SK-N-SH (cell line): ENCODE measurements at regions not wholly inside any gene's neighbourhood (a gene's known extent, or its start where the extent isn't known, plus 50 kb on each side); places are given as distances from the start of the nearest gene placed in this dataset.
"Not testable (repeated sequence)": the region's sequence is repeated elsewhere in the genome, so short reads cannot be mapped to it uniquely, and the experiment has no call there.

Source experiments
- CTCF ChIA-PET: fragments of 300-600, 350-600 bp; formaldehyde crosslinking; extraction: SDS; loops from one replicate; lab custom pipeline; 2021; lab: Yijun Ruan, JAX
- POLR2A ChIA-PET: fragments of 350-600 bp; sonication (Branson Sonifier 250); formaldehyde crosslinking; extraction: SDS; loops from one replicate; lab custom pipeline; 2020; ENCODE audit warnings: antibody characterized with exemption, inconsistent platforms; lab: Yijun Ruan, JAX
- DNase-seq: peaks from one replicate; pipeline ENCODE4 v3.0.0; 2012
- H2AFZ ChIP-seq: fragments of 200-600 bp; sonication (generic); 2 replicates; pipeline ENCODE4 v1.8.1; 2016; ENCODE audit warnings: antibody characterized with exemption, mild to moderate bottlenecking, low read depth
- H3F3A ChIP-seq: fragments of 200-600 bp; sonication (generic); replicated peaks from 2 replicates; pipeline ENCODE3; 2016; ENCODE audit warnings: antibody characterized with exemption, mild to moderate bottlenecking; ENCODE audit not compliant: insufficient read depth
- H3K27ac ChIP-seq, 2 experiments: fragments of 200-500 bp in 1 of 2; fragments of 200-600 bp in 1 of 2; sonication (Bioruptor generic) in 1 of 2; sonication (generic), shearing (Covaris generic) in 1 of 2; 2 replicates each; pipeline versions ENCODE4 v1.5.1 to v1.6.1; 2014 to 2016; ENCODE audit warnings: low read depth in 2 of 2, inconsistent platforms in 1 of 2, low read length in 1 of 2, mild to moderate bottlenecking in 1 of 2, mixed read lengths in 1 of 2
- H3K27me3 ChIP-seq: fragments of 200-600 bp; sonication (generic), shearing (Covaris generic); 2 replicates; pipeline ENCODE4 v1.6.1; 2016; ENCODE audit warnings: mixed run types; ENCODE audit not compliant: insufficient read depth
- H3K36me3 ChIP-seq, 2 experiments: fragments of 200-500 bp in 1 of 2; fragments of 200-600 bp in 1 of 2; sonication (Bioruptor generic) in 1 of 2; sonication (generic) in 1 of 2; replicated peaks in 1 of 2; 2 replicates each; pipeline versions ENCODE3 to v1.5.1; 2014 to 2016; ENCODE audit warnings: low read length in 1 of 2, mild to moderate bottlenecking in 1 of 2; ENCODE audit not compliant: insufficient read depth in 2 of 2, control insufficient read depth in 1 of 2
- H3K4me1 ChIP-seq, 2 experiments: fragments of 200-500 bp in 1 of 2; fragments of 200-600 bp in 1 of 2; sonication (Bioruptor generic) in 1 of 2; sonication (generic), shearing (Covaris generic) in 1 of 2; 2 replicates each; pipeline versions ENCODE4 v1.5.1 to v1.6.1; 2014 to 2016; ENCODE audit warnings: low read depth in 1 of 2, low read length in 1 of 2, mixed run types in 1 of 2; ENCODE audit not compliant: insufficient read depth in 2 of 2, control insufficient read depth in 1 of 2
- H3K4me2 ChIP-seq: fragments of 200-600 bp; sonication (generic), shearing (Covaris generic); 2 replicates; pipeline ENCODE4 v1.6.1; 2017; ENCODE audit warnings: mixed run types
- H3K4me3 ChIP-seq, 2 experiments: fragments of 200-500 bp in 1 of 2; fragments of 200-600 bp in 1 of 2; sonication (Bioruptor generic) in 1 of 2; sonication (generic), shearing (Covaris generic) in 1 of 2; 2 replicates each; pipeline versions ENCODE4 v1.5.1 to v1.8.1; 2014 to 2016; ENCODE audit warnings: low read depth in 2 of 2, inconsistent platforms in 1 of 2, low read length in 1 of 2, mild to moderate bottlenecking in 1 of 2, mixed read lengths in 1 of 2, moderate library complexity in 1 of 2
- H3K79me2 ChIP-seq: fragments of 200-600 bp; sonication (generic); 2 replicates; pipeline ENCODE4 v1.8.1; 2017; ENCODE audit warnings: mild to moderate bottlenecking; ENCODE audit not compliant: insufficient read depth
- H3K9ac ChIP-seq: fragments of 200-600 bp; sonication (generic); 2 replicates; pipeline ENCODE4 v1.6.1; 2017; ENCODE audit warnings: mixed run types
- H3K9me2 ChIP-seq: fragments of 200-600 bp; sonication (generic); 2 replicates; pipeline ENCODE4 v1.6.1; 2017; ENCODE audit warnings: mixed run types
- H3K9me3 ChIP-seq: fragments of 200-600 bp; sonication (generic); 2 replicates; pipeline ENCODE4 v1.6.1; 2017; ENCODE audit warnings: mixed run types, mild to moderate bottlenecking, moderate library complexity
- H4K20me1 ChIP-seq: fragments of 200-600 bp; sonication (generic); 2 replicates; pipeline ENCODE4 v1.6.1; 2017; ENCODE audit warnings: mild to moderate bottlenecking, mixed run types; ENCODE audit not compliant: insufficient read depth
- ELF1 ChIP-seq: IDR thresholded peaks from 2 replicates; pipeline ENCODE4 v1.4.0; 2012
- EP300 ChIP-seq, 2 experiments: IDR thresholded peaks; 2 replicates each; pipeline versions ENCODE4 v1.4.0 to v1.6.1; 2012; ENCODE audit warnings: borderline replicate concordance in 1 of 2, low read depth in 1 of 2, low read length in 1 of 2
- FOSL2 ChIP-seq: IDR thresholded peaks from 2 replicates; pipeline ENCODE4 v1.4.0; 2012; ENCODE audit warnings: low read depth, mild to moderate bottlenecking, moderate library complexity, borderline replicate concordance
- FOXM1 ChIP-seq: IDR thresholded peaks from 2 replicates; pipeline ENCODE4 v1.4.0; 2012; ENCODE audit warnings: low read depth, mild to moderate bottlenecking
- JUND ChIP-seq: IDR thresholded peaks from 2 replicates; pipeline ENCODE4 v1.4.0; 2012
- MEF2A ChIP-seq: IDR thresholded peaks from 2 replicates; pipeline ENCODE4 v1.4.0; 2012; ENCODE audit warnings: low read depth, borderline replicate concordance
- MXI1 ChIP-seq: IDR thresholded peaks from 2 replicates; pipeline ENCODE4 v1.6.1; 2012; ENCODE audit warnings: mild to moderate bottlenecking, low read depth, low read length, improper control_type of control experiment
- NFIC ChIP-seq: IDR thresholded peaks from 2 replicates; pipeline ENCODE4 v1.4.0; 2012; ENCODE audit warnings: borderline replicate concordance
- PBX3 ChIP-seq: IDR thresholded peaks from 2 replicates; pipeline ENCODE4; 2012
- RAD21 ChIP-seq: IDR thresholded peaks from 2 replicates; pipeline ENCODE4 v1.6.1; 2012; ENCODE audit warnings: mild to moderate bottlenecking, low read length
- RCOR1 ChIP-seq: fragments of 150-350 bp; IDR thresholded peaks from 2 replicates; pipeline ENCODE4 v1.6.1; 2017; ENCODE audit warnings: antibody characterized with exemption, low read length
- RFX5 ChIP-seq: IDR thresholded peaks from 2 replicates; pipeline ENCODE4 v1.6.1; 2012; ENCODE audit warnings: mild to moderate bottlenecking, improper control_type of control experiment, low read length
- RXRA ChIP-seq: IDR thresholded peaks from 2 replicates; pipeline ENCODE4 v1.4.0; 2012; ENCODE audit warnings: low read depth, mild to moderate bottlenecking, borderline replicate concordance
- SIN3A ChIP-seq: IDR thresholded peaks from 2 replicates; pipeline ENCODE4 v1.6.1; 2012; ENCODE audit warnings: low read depth, mild to moderate bottlenecking, low read length, moderate library complexity, borderline replicate concordance
- TCF12 ChIP-seq: IDR thresholded peaks from 2 replicates; pipeline ENCODE4 v1.4.0; 2012
- TEAD4 ChIP-seq: IDR thresholded peaks from 2 replicates; pipeline ENCODE4 v1.4.0; 2012; ENCODE audit warnings: mild to moderate bottlenecking, borderline replicate concordance; ENCODE audit not compliant: insufficient read depth
- YY1 ChIP-seq: IDR thresholded peaks from 2 replicates; pipeline ENCODE4 v1.4.0; 2012; ENCODE audit warnings: low read depth, mild to moderate bottlenecking
- WGBS: methylation state at CpG from one replicate; pipeline ENCODE4 v1.1.6; 2017; ENCODE audit warnings: low lambda C conversion rate; 5-methylcytosine and 5-hydroxymethylcytosine counted together
- TF ChIP-seq, protein P1 (sequence below): IDR thresholded peaks from 2 replicates; pipeline ENCODE4 v1.4.0; 2012; ENCODE audit warnings: low read depth
- TF ChIP-seq, protein P2 (sequence below): IDR thresholded peaks from 2 replicates; pipeline ENCODE4 v1.4.0; 2012; ENCODE audit warnings: low read depth, borderline replicate concordance

DNA sequence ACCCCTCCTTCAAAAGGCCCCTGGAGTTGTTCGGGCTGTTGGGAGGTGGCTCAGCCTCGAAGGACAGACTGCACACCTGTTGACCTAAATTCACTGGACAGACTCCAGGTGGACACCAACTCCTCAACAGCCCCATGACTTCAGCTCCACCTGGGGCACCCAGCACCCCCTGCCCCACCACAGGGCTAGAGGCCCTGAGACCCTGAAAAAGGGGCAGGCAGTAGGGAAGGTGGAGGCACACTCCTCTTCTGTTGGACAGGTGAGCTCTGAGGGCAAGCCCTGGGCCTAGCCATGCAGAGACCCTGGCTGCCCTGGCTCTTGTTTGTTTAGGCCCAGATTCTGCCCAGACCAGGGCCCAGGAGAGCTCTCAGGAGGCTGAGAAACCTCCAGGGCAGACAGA is 409.7 kb upstream of the CAMK1G start:
- DNase-seq, H3K79me2 ChIP-seq, H3F3A ChIP-seq, H3K27me3 ChIP-seq, H3K9me2 ChIP-seq, H3K4me2 ChIP-seq, H2AFZ ChIP-seq, H3K36me3 ChIP-seq, H4K20me1 ChIP-seq, H3K4me3 ChIP-seq, H3K9me3 ChIP-seq, POLR2A ChIA-PET, H3K9ac ChIP-seq, H3K27ac ChIP-seq, H3K4me1 ChIP-seq: not testable (repeated sequence)
- CTCF ChIA-PET: interaction anchor here (1.4 kb wide), 1 partner anchor 75 kb away, joined by 3 read pairs; no protein-coding TSS in a partner anchor
- WGBS: no CpG with 5 or more reads among the region's 2 CpGs

DNA sequence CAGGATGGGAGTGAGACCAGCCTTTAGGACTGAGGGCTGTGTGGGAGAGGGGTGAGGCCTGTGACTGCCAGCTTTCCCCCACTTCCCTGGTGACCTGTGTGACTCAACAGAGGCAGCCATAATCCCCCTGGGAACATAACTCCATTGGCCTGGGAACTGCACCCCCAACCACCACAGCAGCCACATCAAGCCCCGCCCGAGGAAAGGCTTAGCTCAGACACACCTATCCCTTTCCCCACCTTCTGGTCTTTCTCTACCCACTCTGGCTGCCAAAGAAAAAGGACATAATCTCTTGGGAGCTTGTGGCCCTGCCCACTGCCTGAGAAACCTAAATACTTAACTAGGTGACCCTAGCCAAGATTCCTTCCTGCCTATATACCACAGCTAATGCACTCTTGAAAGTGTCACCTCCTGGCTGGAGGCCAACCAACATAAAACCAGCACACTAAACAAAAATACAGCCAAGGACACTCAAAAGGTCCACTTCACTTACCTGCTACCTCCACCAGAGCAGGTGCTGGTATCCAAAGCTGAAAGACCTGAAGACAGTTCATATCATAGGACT is 406.6 kb upstream of the CAMK1G start:
- H3K79me2 ChIP-seq: no peaks in the 10 kb centered on the region; the same call in 1 of the 2 replicates
- no peaks in the 10 kb centered on the region for H3K36me3 ChIP-seq
- TF ChIP-seq EP300 (IDR thresholded peaks at IDR 0.05; ENCODE audit: borderline replicate concordance in 1 of 2, low read depth in 1 of 2, low read length in 1 of 2) (no peak), YY1 (no peak), RFX5 (no peak), NFIC (no peak), TEAD4 (no peak), PBX3 (no peak), RCOR1 (no peak), JUND (no peak)
- TF ChIP-seq, protein P1, sequence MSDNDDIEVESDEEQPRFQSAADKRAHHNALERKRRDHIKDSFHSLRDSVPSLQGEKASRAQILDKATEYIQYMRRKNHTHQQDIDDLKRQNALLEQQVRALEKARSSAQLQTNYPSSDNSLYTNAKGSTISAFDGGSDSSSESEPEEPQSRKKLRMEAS: no peak
- TF ChIP-seq, protein P2, sequence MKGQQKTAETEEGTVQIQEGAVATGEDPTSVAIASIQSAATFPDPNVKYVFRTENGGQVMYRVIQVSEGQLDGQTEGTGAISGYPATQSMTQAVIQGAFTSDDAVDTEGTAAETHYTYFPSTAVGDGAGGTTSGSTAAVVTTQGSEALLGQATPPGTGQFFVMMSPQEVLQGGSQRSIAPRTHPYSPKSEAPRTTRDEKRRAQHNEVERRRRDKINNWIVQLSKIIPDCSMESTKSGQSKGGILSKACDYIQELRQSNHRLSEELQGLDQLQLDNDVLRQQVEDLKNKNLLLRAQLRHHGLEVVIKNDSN: no peak
- no peak overlapping the region for H3K9ac ChIP-seq
- H2AFZ ChIP-seq: no peak overlapping the region
- no peaks in the 10 kb centered on the region for H3K27me3 ChIP-seq
- no peak overlapping the region for H3K27ac ChIP-seq
- ChIA-PET POLR2A (no interaction called here), CTCF (interaction anchor here (1.2 kb wide), 1 partner anchor 389 kb away, joined by 3 read pairs; no protein-coding TSS in a partner anchor)
- no peaks in the 10 kb centered on the region for H3K9me2 ChIP-seq
- WGBS: 71% methylated on average over 2 of the region's 2 CpGs
- no peaks in the 10 kb centered on the region for H3K4me1 ChIP-seq
- no peak overlapping the region for H3K4me2 ChIP-seq
- no peak for DNase-seq
- no peaks in the 10 kb centered on the region for H3K9me3 ChIP-seq
- no peak overlapping the region for H3K4me3 ChIP-seq
- H3F3A ChIP-seq: no peaks in the 10 kb centered on the region
- no peaks in the 10 kb centered on the region for H4K20me1 ChIP-seq

DNA sequence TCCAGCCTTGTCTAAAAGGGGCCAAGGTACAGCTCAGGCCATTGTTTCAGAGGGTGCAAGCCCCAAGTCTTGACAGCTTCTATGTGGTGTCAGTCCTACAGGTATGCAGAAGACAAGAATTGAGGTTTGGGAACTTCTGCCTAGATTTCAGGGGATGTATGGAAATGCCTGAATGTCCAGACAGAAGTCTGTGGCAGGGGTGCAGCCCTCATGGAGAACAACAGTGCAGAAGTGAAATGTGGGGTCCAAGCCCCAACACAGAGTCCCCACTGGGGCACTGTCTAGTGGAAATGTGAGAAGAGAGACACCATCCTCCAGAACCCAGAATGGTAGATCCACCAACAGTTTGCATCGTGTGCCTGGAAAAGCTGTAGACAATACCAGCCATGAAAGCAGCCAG is 400.3 kb upstream of the CAMK1G start:
- H3K9me2 ChIP-seq: no peaks in the 10 kb centered on the region
- DNase-seq: no peak
- no peaks in the 10 kb centered on the region for H3F3A ChIP-seq
- no peak overlapping the region for H2AFZ ChIP-seq
- H4K20me1 ChIP-seq: no peaks in the 10 kb centered on the region
- no peaks in the 10 kb centered on the region; the same call in 1 of the 2 replicates for H3K79me2 ChIP-seq
- no peaks in the 10 kb centered on the region for H3K36me3 ChIP-seq
- H3K4me2 ChIP-seq: no peak overlapping the region
- POLR2A ChIA-PET: no interaction called here
- 50% methylated on average over 1 of the region's 1 CpG for WGBS
- CTCF ChIA-PET: interaction anchor here (1.2 to 1.3 kb wide), 2 partner anchors 20 to 531 kb away, joined by 3 to 6 read pairs; no protein-coding TSS in a partner anchor
- H3K4me3 ChIP-seq: no peak overlapping the region
- H3K27ac ChIP-seq: no peak overlapping the region
- H3K27me3 ChIP-seq: no peaks in the 10 kb centered on the region
- H3K9ac ChIP-seq: no peak overlapping the region
- no peaks in the 10 kb centered on the region; the same call in 1 of the 2 replicates for H3K9me3 ChIP-seq
- no peaks in the 10 kb centered on the region for H3K4me1 ChIP-seq
- TF ChIP-seq MEF2A (no peak), JUND (no peak), PBX3 (no peak), EP300 (IDR thresholded peaks at IDR 0.05; ENCODE audit: borderline replicate concordance in 1 of 2, low read depth in 1 of 2, low read length in 1 of 2) (no peak), RXRA (no peak), ELF1 (no peak), YY1 (no peak), RAD21 (no peak), MXI1 (no peak), RFX5 (no peak), TCF12 (no peak), SIN3A (no peak), TEAD4 (no peak), FOSL2 (no peak), FOXM1 (no peak)
- TF ChIP-seq, protein P2: no peak
